Uterus (tissue), 3 donors: ENCODE measurements at regions not wholly inside any gene's neighbourhood (a gene's known extent, or its start where the extent isn't known, plus 50 kb on each side); places are given as distances from the start of the nearest gene placed in this dataset.

Experiments
- DNase-seq, 2 donors: peaks; one replicate each; pipeline ENCODE4 v3.0.0-alpha.2; 2019 to 2020
- H3K27ac ChIP-seq, 2 donors: fragments of 200-600 bp; sonication (generic); 1 replicate in 1 of 2; 2 replicates in 1 of 2; pipeline ENCODE4 v1.5.1; 2016 to 2018
- H3K27me3 ChIP-seq, 2 donors: fragments of 200-600 bp; sonication (generic); one replicate each; pipeline ENCODE4 v1.5.1; 2018 to 2019; ENCODE audit warnings: control low read depth in 1 of 2
- H3K36me3 ChIP-seq, 2 donors: fragments of 200-600 bp; sonication (generic); one replicate each; pipeline ENCODE4 v1.5.1; 2019; ENCODE audit warnings: control low read depth in 1 of 2
- H3K4me1 ChIP-seq, 2 donors: fragments of 200-600 bp; sonication (generic); one replicate each; pipeline ENCODE4 v1.5.1; 2018 to 2019; ENCODE audit warnings: control low read depth in 1 of 2
- H3K4me3 ChIP-seq, 2 donors: fragments of 200-600 bp; sonication (generic); 1 replicate in 1 of 2; 2 replicates in 1 of 2; pipeline ENCODE4 v1.5.1; 2018 to 2019; ENCODE audit warnings: mild to moderate bottlenecking in 1 of 2
- H3K9me3 ChIP-seq, 2 donors: fragments of 200-600 bp; sonication (generic); one replicate each; pipeline ENCODE4 v1.5.1; 2019; ENCODE audit warnings: control low read depth in 1 of 2
- POLR2A ChIP-seq, 2 donors: fragments of 450-650 bp; IDR thresholded peaks; one replicate each; pipeline ENCODE4 v1.6.1; 2016; ENCODE audit warnings: antibody characterized with exemption in 2 of 2, mild to moderate bottlenecking in 1 of 2, moderate library complexity in 1 of 2
- intact Hi-C: fragments of 100-400 bp; cut with DNase I; formaldehyde crosslinking; loops from one replicate; pipeline ENCODE4 v1.15.1; 2023; ENCODE audit warnings: low total_unique reads
- TF ChIP-seq, protein P1 (sequence below), 4 experiments: fragments of 200-600 bp in 2 of 4; fragments of 450-650 bp in 2 of 4; sonication (generic) in 2 of 4; IDR thresholded peaks; one replicate each; pipeline ENCODE4 v1.5.1; 2016 to 2019; ENCODE audit warnings: antibody characterized with exemption in 4 of 4, mild to moderate bottlenecking in 2 of 4, moderate library complexity in 1 of 4
- donor health status: DM: yes; HTN: yes; CAD: no.

GRCh38 chr2:133737242-133737993 is 169.2 kb upstream of the NCKAP5 start:
- no peak for TF ChIP-seq POLR2A (IDR thresholded peaks at IDR 0.05)
- TF ChIP-seq, protein P1, sequence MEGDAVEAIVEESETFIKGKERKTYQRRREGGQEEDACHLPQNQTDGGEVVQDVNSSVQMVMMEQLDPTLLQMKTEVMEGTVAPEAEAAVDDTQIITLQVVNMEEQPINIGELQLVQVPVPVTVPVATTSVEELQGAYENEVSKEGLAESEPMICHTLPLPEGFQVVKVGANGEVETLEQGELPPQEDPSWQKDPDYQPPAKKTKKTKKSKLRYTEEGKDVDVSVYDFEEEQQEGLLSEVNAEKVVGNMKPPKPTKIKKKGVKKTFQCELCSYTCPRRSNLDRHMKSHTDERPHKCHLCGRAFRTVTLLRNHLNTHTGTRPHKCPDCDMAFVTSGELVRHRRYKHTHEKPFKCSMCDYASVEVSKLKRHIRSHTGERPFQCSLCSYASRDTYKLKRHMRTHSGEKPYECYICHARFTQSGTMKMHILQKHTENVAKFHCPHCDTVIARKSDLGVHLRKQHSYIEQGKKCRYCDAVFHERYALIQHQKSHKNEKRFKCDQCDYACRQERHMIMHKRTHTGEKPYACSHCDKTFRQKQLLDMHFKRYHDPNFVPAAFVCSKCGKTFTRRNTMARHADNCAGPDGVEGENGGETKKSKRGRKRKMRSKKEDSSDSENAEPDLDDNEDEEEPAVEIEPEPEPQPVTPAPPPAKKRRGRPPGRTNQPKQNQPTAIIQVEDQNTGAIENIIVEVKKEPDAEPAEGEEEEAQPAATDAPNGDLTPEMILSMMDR (IDR thresholded peaks at IDR 0.05), result no peak
- Histone ChIP-seq H3K4me1 (no peaks in the 10 kb centered on the region), H3K36me3 (no peaks in the 10 kb centered on the region), H3K27me3 (no peaks in the 10 kb centered on the region), H3K27ac (no peak overlapping the region), H3K9me3 (no peaks in the 10 kb centered on the region), H3K4me3 (no peak overlapping the region)
- DNase-seq, result no peak
- intact Hi-C loops, result no loop called here

GRCh38 chr2:133739039-133739438 is 170.8 kb upstream of the NCKAP5 start:
- intact Hi-C loops, result no loop called here
- no peak for DNase-seq
- Histone ChIP-seq H3K4me1 (no peaks in the 10 kb centered on the region), H3K27ac (no peak overlapping the region), H3K27me3 (no peaks in the 10 kb centered on the region), H3K36me3 (no peaks in the 10 kb centered on the region), H3K9me3 (no peaks in the 10 kb centered on the region), H3K4me3 (no peak overlapping the region)
- TF ChIP-seq, protein P1 (IDR thresholded peaks at IDR 0.05), result no peak
- no peak for TF ChIP-seq POLR2A (IDR thresholded peaks at IDR 0.05)

- Histone ChIP-seq H3K27me3 (no peaks in the 10 kb centered on the region), H3K4me1 (no peaks in the 10 kb centered on the region), H3K27ac (no peak overlapping the region), H3K36me3 (no peaks in the 10 kb centered on the region), H3K9me3 (no peaks in the 10 kb centered on the region), H3K4me3 (no peak overlapping the region)
- TF ChIP-seq, protein P1 (IDR thresholded peaks at IDR 0.05), result no peak
- no peak for TF ChIP-seq POLR2A (IDR thresholded peaks at IDR 0.05)
- DNase-seq, result no peak
- intact Hi-C loops, result no loop called here
Measured at GRCh38 chr2:133740500-133740899, 172.2 kb upstream of the NCKAP5 start.

DNA sequence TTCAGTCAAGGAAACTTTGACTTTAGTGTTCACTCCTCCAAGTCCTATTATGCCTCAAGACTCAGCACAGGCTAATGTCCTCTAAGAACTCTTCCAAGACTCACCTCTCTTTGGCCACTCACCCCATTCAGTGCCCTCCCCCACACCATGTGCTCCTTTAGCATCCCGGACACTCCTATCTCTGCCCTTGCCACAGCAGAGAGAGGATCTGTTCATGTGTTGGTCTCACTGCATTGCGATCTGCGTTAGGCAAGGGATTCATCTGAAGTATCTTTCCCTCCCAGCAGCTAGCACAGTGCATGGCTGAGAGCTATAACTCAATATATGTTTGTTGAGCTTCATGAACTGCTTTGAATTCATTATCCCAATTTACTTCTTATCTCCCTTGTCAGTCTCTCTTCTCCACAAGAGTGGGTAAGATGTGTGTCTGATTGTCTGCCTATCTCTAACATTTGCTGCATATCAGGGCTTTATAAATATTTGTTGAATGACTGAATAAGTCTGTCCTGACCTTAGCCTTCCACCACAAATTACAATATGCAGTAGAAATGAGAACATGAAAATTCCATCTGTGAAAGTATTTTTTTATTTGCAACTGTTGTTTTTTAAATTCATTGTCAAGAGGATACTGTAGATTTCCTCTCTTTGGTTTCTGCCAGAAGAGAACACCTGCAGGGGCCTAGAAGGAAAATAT is 179.9 kb upstream of the NCKAP5 start:
- TF ChIP-seq, protein P1 (IDR thresholded peaks at IDR 0.05), result no peak
- TF ChIP-seq POLR2A (IDR thresholded peaks at IDR 0.05), result no peak

GRCh38 chr2:133753665-133754064 is 185.4 kb upstream of the NCKAP5 start:
- Histone ChIP-seq H3K9me3 (no peaks in the 10 kb centered on the region), H3K4me1 (no peaks in the 10 kb centered on the region), H3K4me3 (no peak overlapping the region), H3K36me3 (no peaks in the 10 kb centered on the region), H3K27ac (no peak overlapping the region), H3K27me3 (no peaks in the 10 kb centered on the region)
- TF ChIP-seq POLR2A (IDR thresholded peaks at IDR 0.05), result no peak
- TF ChIP-seq, protein P1 (IDR thresholded peaks at IDR 0.05), result no peak
- intact Hi-C loops, result no loop called here
- no peak for DNase-seq

More for the DNA sequence above, 179.9 kb upstream of the NCKAP5 start:
- Histone ChIP-seq H3K27ac (no peak overlapping the region), H3K27me3 (no peaks in the 10 kb centered on the region), H3K4me3 (no peak overlapping the region), H3K36me3 (no peaks in the 10 kb centered on the region), H3K9me3 (no peaks in the 10 kb centered on the region), H3K4me1 (no peaks in the 10 kb centered on the region)
- DNase-seq, result no peak
- intact Hi-C loops, result no loop called here
